Tibial nerve (tissue), 4 donors: ENCODE measurements at regions not wholly inside any gene's neighbourhood (a gene's known extent, or its start where the extent isn't known, plus 50 kb on each side); places are given as distances from the start of the nearest gene placed in this dataset.

Experiments used
- DNase-seq, 2 donors: peaks; one replicate each; pipeline ENCODE4 v3.0.0-alpha.2; 2019; ENCODE audit warnings: low spot score in 2 of 2
- H3K27ac ChIP-seq, 4 donors: fragments of 200-600 bp; sonication (generic) in 3 of 4; one replicate each; pipeline ENCODE4 v1.5.1; 2017 to 2019; ENCODE audit warnings: mild to moderate bottlenecking in 1 of 4
- H3K27me3 ChIP-seq, 2 donors: fragments of 200-600 bp; sonication (generic) in 1 of 2; one replicate each; pipeline versions ENCODE4 v1.5.1 to v1.6.0; 2017 to 2019
- H3K36me3 ChIP-seq, 3 donors: fragments of 200-600 bp; sonication (generic); one replicate each; pipeline ENCODE4 v1.5.1; 2018 to 2019
- H3K4me1 ChIP-seq, 4 donors: fragments of 200-600 bp; sonication (generic) in 3 of 4; one replicate each; pipeline ENCODE4 v1.5.1; 2017 to 2019
- H3K4me3 ChIP-seq, 4 donors: fragments of 200-600 bp; sonication (generic) in 3 of 4; one replicate each; pipeline ENCODE4 v1.5.1; 2017 to 2019; ENCODE audit warnings: mild to moderate bottlenecking in 1 of 4, moderate library complexity in 1 of 4
- H3K9me3 ChIP-seq, 4 donors: fragments of 200-600 bp; sonication (generic) in 3 of 4; one replicate each; pipeline ENCODE4 v1.5.1; 2017 to 2019
- EP300 ChIP-seq, 2 donors: sonication (generic); formaldehyde crosslinking; IDR thresholded peaks; one replicate each; pipeline ENCODE4 v1.6.1; 2017; ENCODE audit warnings: antibody characterized with exemption in 2 of 2, mild to moderate bottlenecking in 1 of 2
- POLR2A ChIP-seq, 2 donors: fragments of 450-650 bp; IDR thresholded peaks; one replicate each; pipeline ENCODE4 v1.6.1; 2017; ENCODE audit warnings: antibody characterized with exemption in 2 of 2, mild to moderate bottlenecking in 2 of 2, moderate library complexity in 2 of 2
- WGBS, 2 donors: methylation state at CpG; one replicate each; pipeline ENCODE4 v1.1.5; 2018; 5-methylcytosine and 5-hydroxymethylcytosine counted together
- TF ChIP-seq, protein P1 (sequence below), 5 experiments: fragments of 200-600 bp in 3 of 5; fragments of 450-650 bp in 2 of 5; sonication (generic) in 3 of 5; IDR thresholded peaks; one replicate each; pipeline ENCODE4 v1.5.1; 2016 to 2019; ENCODE audit warnings: antibody characterized with exemption in 5 of 5, mild to moderate bottlenecking in 3 of 5, moderate library complexity in 2 of 5

GRCh38 chr7:22949221-22949620 lies 64.7 kb downstream of the HYCC1 start:
- 39 to 51% methylated on average over 3 of the region's 3 CpGs for WGBS, 2 donors

DNA sequence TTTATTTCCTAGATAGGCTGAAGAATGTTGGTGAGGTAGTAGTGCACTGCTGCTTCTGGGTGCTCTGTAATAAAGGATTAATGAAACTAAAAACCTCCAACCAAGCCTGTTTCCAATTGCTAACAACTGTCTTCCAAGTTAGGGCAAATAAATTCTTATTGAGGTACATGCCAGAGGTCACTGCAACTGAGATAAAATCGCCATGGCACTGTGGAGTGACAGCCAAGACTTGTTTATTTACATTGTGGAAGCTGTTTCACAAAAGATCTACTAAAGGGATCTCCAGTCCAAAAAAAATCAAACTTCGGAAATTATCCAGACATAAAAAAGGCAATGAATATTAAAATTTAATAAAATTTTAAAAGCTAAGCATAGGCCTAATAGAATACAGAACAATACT lies 65.2 kb downstream of the HYCC1 start:
- no peak overlapping the region for H3K27ac ChIP-seq
- H3K27me3 ChIP-seq = no peaks in the 10 kb centered on the region
- WGBS, 2 donors = 34 to 58% methylated on average over 2 of the region's 2 CpGs
- H3K9me3 ChIP-seq = no peaks in the 10 kb centered on the region
- TF ChIP-seq EP300 (IDR thresholded peaks at IDR 0.05) = no peak
- TF ChIP-seq POLR2A (IDR thresholded peaks at IDR 0.05) = no peak
- TF ChIP-seq, protein P1, sequence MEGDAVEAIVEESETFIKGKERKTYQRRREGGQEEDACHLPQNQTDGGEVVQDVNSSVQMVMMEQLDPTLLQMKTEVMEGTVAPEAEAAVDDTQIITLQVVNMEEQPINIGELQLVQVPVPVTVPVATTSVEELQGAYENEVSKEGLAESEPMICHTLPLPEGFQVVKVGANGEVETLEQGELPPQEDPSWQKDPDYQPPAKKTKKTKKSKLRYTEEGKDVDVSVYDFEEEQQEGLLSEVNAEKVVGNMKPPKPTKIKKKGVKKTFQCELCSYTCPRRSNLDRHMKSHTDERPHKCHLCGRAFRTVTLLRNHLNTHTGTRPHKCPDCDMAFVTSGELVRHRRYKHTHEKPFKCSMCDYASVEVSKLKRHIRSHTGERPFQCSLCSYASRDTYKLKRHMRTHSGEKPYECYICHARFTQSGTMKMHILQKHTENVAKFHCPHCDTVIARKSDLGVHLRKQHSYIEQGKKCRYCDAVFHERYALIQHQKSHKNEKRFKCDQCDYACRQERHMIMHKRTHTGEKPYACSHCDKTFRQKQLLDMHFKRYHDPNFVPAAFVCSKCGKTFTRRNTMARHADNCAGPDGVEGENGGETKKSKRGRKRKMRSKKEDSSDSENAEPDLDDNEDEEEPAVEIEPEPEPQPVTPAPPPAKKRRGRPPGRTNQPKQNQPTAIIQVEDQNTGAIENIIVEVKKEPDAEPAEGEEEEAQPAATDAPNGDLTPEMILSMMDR (IDR thresholded peaks at IDR 0.05) = no peak
- H3K4me3 ChIP-seq = no peak overlapping the region
- DNase-seq = no peak
- peaks cover 0 to 4% (median 0%) of the 10 kb centered on the region in 4 donors for H3K4me1 ChIP-seq
- peaks cover 0 to 8% (median 0%) of the 10 kb centered on the region in 3 donors for H3K36me3 ChIP-seq

More at GRCh38 chr7:22949221-22949620, 64.7 kb downstream of the HYCC1 start:
- no peak overlapping the region for H3K4me3 ChIP-seq
- H3K27ac ChIP-seq = no peak overlapping the region
- DNase-seq = no peak
- H3K36me3 ChIP-seq = peaks cover 0 to 8% (median 0%) of the 10 kb centered on the region in 3 donors
- H3K27me3 ChIP-seq = no peaks in the 10 kb centered on the region
- H3K9me3 ChIP-seq = no peaks in the 10 kb centered on the region
- H3K4me1 ChIP-seq = no peaks in the 10 kb centered on the region
- TF ChIP-seq, protein P1 (IDR thresholded peaks at IDR 0.05) = no peak

GRCh38 chr7:22945584-22945983 lies 68.3 kb downstream of the HYCC1 start:
- peaks cover 0 to 5% (median 0%) of the 10 kb centered on the region in 4 donors for H3K4me1 ChIP-seq
- TF ChIP-seq, protein P1 (IDR thresholded peaks at IDR 0.05) = no peak
- TF ChIP-seq EP300 (IDR thresholded peaks at IDR 0.05) = no peak
- no peak for TF ChIP-seq POLR2A (IDR thresholded peaks at IDR 0.05)
- H3K27me3 ChIP-seq = no peaks in the 10 kb centered on the region
- DNase-seq = no peak
- peaks cover 0 to 13% (median 0%) of the 10 kb centered on the region in 3 donors for H3K36me3 ChIP-seq
- H3K4me3 ChIP-seq = no peak overlapping the region
- no peaks in the 10 kb centered on the region for H3K9me3 ChIP-seq
- WGBS, 2 donors = 69 to 79% methylated on average over 6 of the region's 6 CpGs
- peak overlapping the region in 1 of 4 donors; percentile 4 for H3K27ac ChIP-seq

DNA sequence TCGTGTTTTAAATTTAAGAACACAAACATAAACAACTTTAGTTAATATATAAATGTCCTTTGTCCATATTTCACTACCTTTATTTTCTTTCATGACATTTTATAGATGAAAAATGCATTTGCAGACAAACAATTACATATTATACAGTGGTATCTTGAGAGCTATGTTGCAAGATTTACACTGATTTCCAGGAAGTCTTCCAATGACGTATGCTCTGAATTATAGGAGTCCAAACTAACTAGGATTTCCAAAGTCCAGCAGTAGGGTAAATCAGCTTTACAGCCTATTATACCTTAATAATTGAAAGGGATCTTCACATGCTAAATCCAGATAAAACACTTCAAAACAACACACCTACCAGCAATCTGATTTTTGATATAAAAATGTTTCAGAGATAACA lies 69.4 kb downstream of the HYCC1 start:
- DNase-seq = no peak
- 68 to 87% methylated on average over 2 of the region's 2 CpGs for WGBS, 2 donors

DNA sequence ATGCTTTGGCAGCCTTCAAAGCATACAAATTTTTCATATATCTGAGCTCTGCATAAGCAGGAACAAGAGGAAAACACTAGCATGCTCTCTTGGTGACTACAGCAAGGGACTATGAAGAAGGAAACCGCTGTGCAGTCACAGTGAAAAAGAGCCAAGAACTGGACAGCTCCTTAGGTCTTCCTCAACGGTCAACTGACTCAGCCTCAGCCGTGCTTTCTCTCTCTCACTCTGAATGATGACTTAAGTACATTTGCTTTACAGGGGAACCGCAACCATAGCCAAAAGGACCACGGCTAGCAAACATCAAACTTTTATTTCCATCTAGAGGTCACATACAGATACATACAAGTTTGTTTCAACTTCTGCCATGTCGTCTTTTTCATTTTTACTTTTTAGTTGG lies 69.9 kb downstream of the HYCC1 start:
- no peak for TF ChIP-seq POLR2A (IDR thresholded peaks at IDR 0.05)
- TF ChIP-seq EP300 (IDR thresholded peaks at IDR 0.05) = no peak
- TF ChIP-seq, protein P1 (IDR thresholded peaks at IDR 0.05) = no peak
- H3K9me3 ChIP-seq = no peaks in the 10 kb centered on the region
- H3K36me3 ChIP-seq = peaks cover 0 to 16% (median 0%) of the 10 kb centered on the region in 3 donors
- WGBS, 2 donors = 54 to 57% methylated on average over 6 of the region's 6 CpGs
- peak in 1 of 2 donors; percentile 6 for DNase-seq
- H3K4me3 ChIP-seq = no peak overlapping the region
- no peaks in the 10 kb centered on the region for H3K27me3 ChIP-seq
- peaks cover 0 to 5% (median 0%) of the 10 kb centered on the region in 4 donors for H3K4me1 ChIP-seq
- no peak overlapping the region for H3K27ac ChIP-seq

More for the DNA sequence above, 69.4 kb downstream of the HYCC1 start:
- TF ChIP-seq, protein P1 (IDR thresholded peaks at IDR 0.05) = no peak
- no peak for TF ChIP-seq EP300 (IDR thresholded peaks at IDR 0.05)
- TF ChIP-seq POLR2A (IDR thresholded peaks at IDR 0.05) = no peak
- Histone ChIP-seq H3K4me3 (no peak overlapping the region), H3K27me3 (no peaks in the 10 kb centered on the region), H3K27ac (peak overlapping the region in 1 of 4 donors; percentile 11), H3K4me1 (peaks cover 0 to 5% (median 0%) of the 10 kb centered on the region in 4 donors), H3K9me3 (no peaks in the 10 kb centered on the region), H3K36me3 (peaks cover 0 to 16% (median 0%) of the 10 kb centered on the region in 3 donors)
